Osteoblast (primary cell): ENCODE measurements at regions not wholly inside any gene's neighbourhood (a gene's known extent, or its start where the extent isn't known, plus 50 kb on each side); places are given as distances from the start of the nearest gene placed in this dataset.
"Not testable (repeated sequence)": the region's sequence is repeated elsewhere in the genome, so short reads cannot be mapped to it uniquely, and the experiment has no call there.

Experiments
- DNase-seq: peaks from one replicate; pipeline ENCODE4 v3.0.0; 2011; ENCODE audit warnings: low spot score, mixed read lengths; ENCODE audit not compliant: insufficient read length; ENCODE audit errors: missing footprints
- H2AFZ ChIP-seq: 2 replicates; pipeline ENCODE4 v1.6.0; 2011; ENCODE audit warnings: mild to moderate bottlenecking, low read length
- H3K27ac ChIP-seq: 2 replicates; pipeline ENCODE4 v1.5.1; 2011; ENCODE audit warnings: mild to moderate bottlenecking, low read depth, low read length, moderate library complexity
- H3K27me3 ChIP-seq: 2 replicates; pipeline ENCODE4 v1.6.0; 2012; ENCODE audit warnings: mild to moderate bottlenecking, control low read depth, inconsistent platforms, low read length, moderate library complexity; ENCODE audit not compliant: insufficient read depth
- H3K36me3 ChIP-seq: 2 replicates; pipeline ENCODE4 v1.5.1; 2011; ENCODE audit warnings: mild to moderate bottlenecking, low read length, control low read depth, moderate library complexity; ENCODE audit not compliant: insufficient read depth
- H3K4me1 ChIP-seq: 2 replicates; pipeline ENCODE4 v1.5.1; 2011; ENCODE audit warnings: mild to moderate bottlenecking, low read length, control low read depth, moderate library complexity; ENCODE audit not compliant: insufficient read depth
- H3K4me2 ChIP-seq: 2 replicates; pipeline ENCODE4 v1.6.0; 2011; ENCODE audit warnings: mild to moderate bottlenecking, low read length; ENCODE audit not compliant: insufficient read depth
- H3K4me3 ChIP-seq: fragments of 200-600 bp; sonication (generic); 3 replicates; pipeline ENCODE4 v1.5.1; 2012; ENCODE audit warnings: mild to moderate bottlenecking, low read length, inconsistent platforms; ENCODE audit not compliant: insufficient read depth
- H3K79me2 ChIP-seq: 2 replicates; pipeline ENCODE4 v1.6.0; 2012; ENCODE audit warnings: mild to moderate bottlenecking, low read length, control low read depth, inconsistent platforms; ENCODE audit not compliant: insufficient read depth
- H3K9me3 ChIP-seq: 2 replicates; pipeline ENCODE4 v1.5.1; 2011; ENCODE audit warnings: low read depth, low read length, control low read depth
- H4K20me1 ChIP-seq: 2 replicates; pipeline ENCODE4 v1.6.0; 2012; ENCODE audit warnings: mild to moderate bottlenecking, low read length, control low read depth; ENCODE audit not compliant: insufficient read depth
- CTCF ChIP-seq: IDR thresholded peaks from 2 replicates; pipeline ENCODE4 v1.5.1; 2011; ENCODE audit warnings: mild to moderate bottlenecking, low read depth, low read length, moderate library complexity; ENCODE audit errors: extremely low read depth

GRCh38 chr4:132114885-132115284 lies 1034.2 kb upstream of the PCDH10 start:
- TF ChIP-seq CTCF, result no peak
- Histone ChIP-seq H3K36me3 (no peaks in the 10 kb centered on the region), H3K27ac (no peak overlapping the region), H4K20me1 (no peaks in the 10 kb centered on the region), H3K27me3 (no peaks in the 10 kb centered on the region), H3K4me2 (no peak overlapping the region), H3K4me3 (no peak overlapping the region), H3K4me1 (no peaks in the 10 kb centered on the region), H2AFZ (no peak overlapping the region), H3K9me3 (no peaks in the 10 kb centered on the region), H3K79me2 (no peaks in the 10 kb centered on the region)
- DNase-seq, result no peak

GRCh38 chr4:132122741-132123140 lies 1026.4 kb upstream of the PCDH10 start:
- not testable (repeated sequence) for H4K20me1 ChIP-seq, H3K36me3 ChIP-seq, DNase-seq

GRCh38 chr4:132123870-132124623 lies 1025.0 kb upstream of the PCDH10 start:
- H3K27ac ChIP-seq, result no peak overlapping the region
- H3K79me2 ChIP-seq, result no peaks in the 10 kb centered on the region
- no peak overlapping the region for H2AFZ ChIP-seq
- TF ChIP-seq CTCF, result no peak
- no peaks in the 10 kb centered on the region for H4K20me1 ChIP-seq
- DNase-seq, result no peak
- H3K4me1 ChIP-seq, result no peaks in the 10 kb centered on the region
- H3K27me3 ChIP-seq, result no peaks in the 10 kb centered on the region
- H3K9me3 ChIP-seq, result no peaks in the 10 kb centered on the region
- H3K36me3 ChIP-seq, result no peaks in the 10 kb centered on the region
- H3K4me2 ChIP-seq, result no peak overlapping the region
- no peak overlapping the region for H3K4me3 ChIP-seq

More at GRCh38 chr4:132122741-132123140, 1026.4 kb upstream of the PCDH10 start:
- H3K27ac ChIP-seq, H3K4me3 ChIP-seq, H3K9me3 ChIP-seq, H3K4me2 ChIP-seq, H3K4me1 ChIP-seq, H2AFZ ChIP-seq, H3K79me2 ChIP-seq, H3K27me3 ChIP-seq: not testable (repeated sequence)

- TF ChIP-seq CTCF, result no peak
- Histone ChIP-seq H2AFZ (no peak overlapping the region), H3K79me2 (no peaks in the 10 kb centered on the region), H3K27me3 (no peaks in the 10 kb centered on the region), H4K20me1 (no peaks in the 10 kb centered on the region), H3K36me3 (no peaks in the 10 kb centered on the region), H3K4me3 (no peak overlapping the region), H3K9me3 (no peaks in the 10 kb centered on the region), H3K4me2 (no peak overlapping the region), H3K27ac (no peak overlapping the region), H3K4me1 (no peaks in the 10 kb centered on the region)
- DNase-seq, result no peak
Measured at GRCh38 chr4:132124624-132124974, 1024.5 kb upstream of the PCDH10 start.
